HG03342 (cell line): ENCODE measurements at regions not wholly inside any gene's neighbourhood (a gene's known extent, or its start where the extent isn't known, plus 50 kb on each side); places are given as distances from the start of the nearest gene placed in this dataset.

ENCODE experiments used
- ATAC-seq: cut with Tn5 transposase; IDR thresholded peaks from one replicate; pipeline ENCODE4 v1.9.1; 2021; ENCODE audit warnings: mild to moderate bottlenecking, moderate library complexity; ENCODE audit not compliant: unreplicated experiment

- ATAC-seq = no peak
Observed at GRCh38 chr17:77320044-77320440, 179.3 kb downstream of the SEC14L1 start.

- ATAC-seq = peak; percentile 29
Observed at GRCh38 chr17:77320485-77321256, 179.9 kb downstream of the SEC14L1 start.

GRCh38 chr17:77321649-77322513 is 181.1 kb downstream of the SEC14L1 start:
- ATAC-seq = no peak

- no peak for ATAC-seq
Observed at GRCh38 chr17:77322514-77323412, 182.0 kb downstream of the SEC14L1 start.

GRCh38 chr17:77323413-77324171 is 182.8 kb downstream of the SEC14L1 start:
- ATAC-seq = no peak

GRCh38 chr17:77324227-77324626 is 183.5 kb downstream of the SEC14L1 start:
- no peak for ATAC-seq

- peak; percentile 7 for ATAC-seq
Observed at GRCh38 chr17:77325577-77326075, 184.9 kb downstream of the SEC14L1 start.

- ATAC-seq = no peak
Observed at GRCh38 chr17:77326076-77326591, 185.4 kb downstream of the SEC14L1 start.

GRCh38 chr17:77326636-77327035 is 185.9 kb downstream of the SEC14L1 start:
- ATAC-seq = no peak

- ATAC-seq = no peak
Observed at GRCh38 chr17:77327181-77327565, 186.4 kb downstream of the SEC14L1 start.

- no peak for ATAC-seq
Observed at GRCh38 chr17:77327566-77328464, 187.0 kb downstream of the SEC14L1 start.

GRCh38 chr17:77328823-77329740 is 188.3 kb downstream of the SEC14L1 start:
- no peak for ATAC-seq

GRCh38 chr17:77329741-77330531 is 189.2 kb downstream of the SEC14L1 start:
- no peak for ATAC-seq

- no peak for ATAC-seq
Observed at GRCh38 chr17:77330602-77331081, 189.9 kb downstream of the SEC14L1 start.

- peak; percentile 55 for ATAC-seq
Observed at GRCh38 chr17:77331301-77331864, 190.6 kb downstream of the SEC14L1 start.
